NCI-H345 (cell line): ENCODE measurements at regions not wholly inside any gene's neighbourhood (a gene's known extent, or its start where the extent isn't known, plus 50 kb on each side); places are given as distances from the start of the nearest gene placed in this dataset.
A peak's percentile ranks its signal among the peaks of the same experiment; 100 is the strongest.

Experiments
- DNase-seq: peaks from one replicate; lab custom pipeline; 2025; lab: John Stamatoyannopoulos, UW

DNA sequence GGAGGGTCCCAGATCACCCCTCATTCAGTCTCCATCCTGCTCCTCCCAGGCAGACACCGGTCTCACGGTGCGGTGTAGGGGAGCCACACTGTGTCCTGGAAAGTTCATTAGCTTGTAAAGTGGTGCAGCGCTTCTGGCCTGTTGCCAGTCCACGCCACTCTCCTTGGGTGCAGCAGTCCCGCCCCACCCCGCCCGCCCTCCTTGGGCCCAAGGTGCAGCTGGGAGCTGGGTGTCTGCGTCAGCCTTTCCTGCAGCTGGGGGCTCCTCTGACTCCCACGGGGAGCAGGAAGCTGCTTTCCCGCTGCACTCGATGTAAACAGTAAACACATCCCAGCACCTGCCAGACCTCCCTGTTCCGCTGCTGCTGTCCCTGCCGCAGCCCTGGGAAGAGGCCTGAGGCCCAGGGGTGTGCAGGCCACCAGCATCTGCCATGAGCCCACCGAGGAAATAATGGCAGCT is 53.8 kb upstream of the ASB18 start:
- DNase-seq = peak; percentile 76

DNA sequence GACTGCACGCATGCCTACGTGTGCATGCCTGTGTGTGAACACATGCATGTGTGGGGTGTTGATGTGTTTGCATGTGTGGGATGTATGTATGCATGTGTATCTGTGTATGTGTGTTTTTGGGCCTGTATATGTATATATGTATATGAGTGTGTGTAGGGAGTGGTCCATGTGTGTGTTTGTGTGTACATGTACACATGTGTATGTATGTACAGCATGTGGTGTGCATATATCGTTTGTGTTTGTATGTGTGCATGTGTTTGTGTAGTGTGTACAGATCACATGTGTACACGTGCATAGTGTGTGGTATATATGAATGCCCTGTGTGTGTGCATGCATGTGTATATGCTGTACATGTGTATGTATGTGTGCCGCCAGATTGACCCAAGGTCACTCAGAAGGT is 54.2 kb upstream of the ASB18 start:
- no peak for DNase-seq

DNA sequence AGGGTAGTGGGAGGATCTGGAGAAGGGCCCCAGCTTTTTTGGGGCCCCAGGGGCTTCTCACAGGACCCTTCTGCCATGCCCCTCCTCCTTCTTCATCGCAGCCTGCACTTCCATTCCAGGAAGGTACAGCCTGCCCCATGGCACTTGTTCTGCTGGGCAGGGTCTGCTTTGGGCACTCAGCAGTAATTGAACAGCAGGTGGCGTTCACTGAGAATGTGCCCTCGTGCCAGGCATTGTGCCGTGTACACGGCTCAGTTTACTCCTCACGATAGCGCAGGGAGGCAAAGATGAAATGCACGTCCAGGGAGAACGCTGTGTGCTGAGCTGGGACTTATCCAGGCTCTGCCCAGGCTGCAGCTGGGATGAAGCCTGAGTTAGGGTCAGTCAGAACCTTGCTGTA is 54.8 kb upstream of the ASB18 start:
- no peak for DNase-seq

DNA sequence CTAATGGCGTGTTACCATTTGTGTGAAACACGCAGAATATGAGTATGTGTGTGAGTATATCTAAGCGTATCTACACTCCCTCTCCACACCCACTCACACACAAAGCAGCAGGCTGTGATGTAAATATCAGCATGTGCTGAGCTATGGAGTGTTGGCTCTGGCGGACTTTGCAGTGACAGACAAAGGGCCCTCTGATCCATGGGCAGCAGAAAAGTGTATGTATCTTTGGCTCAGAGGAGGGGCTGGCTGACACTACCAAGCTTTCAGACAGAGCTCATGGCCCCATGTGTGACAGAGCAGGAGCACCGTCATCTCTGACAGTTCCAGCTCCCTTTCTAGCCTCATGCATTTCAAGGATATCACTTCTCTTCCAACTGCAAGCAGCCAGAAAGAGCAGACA is 57.2 kb upstream of the ASB18 start:
- DNase-seq = no peak

DNA sequence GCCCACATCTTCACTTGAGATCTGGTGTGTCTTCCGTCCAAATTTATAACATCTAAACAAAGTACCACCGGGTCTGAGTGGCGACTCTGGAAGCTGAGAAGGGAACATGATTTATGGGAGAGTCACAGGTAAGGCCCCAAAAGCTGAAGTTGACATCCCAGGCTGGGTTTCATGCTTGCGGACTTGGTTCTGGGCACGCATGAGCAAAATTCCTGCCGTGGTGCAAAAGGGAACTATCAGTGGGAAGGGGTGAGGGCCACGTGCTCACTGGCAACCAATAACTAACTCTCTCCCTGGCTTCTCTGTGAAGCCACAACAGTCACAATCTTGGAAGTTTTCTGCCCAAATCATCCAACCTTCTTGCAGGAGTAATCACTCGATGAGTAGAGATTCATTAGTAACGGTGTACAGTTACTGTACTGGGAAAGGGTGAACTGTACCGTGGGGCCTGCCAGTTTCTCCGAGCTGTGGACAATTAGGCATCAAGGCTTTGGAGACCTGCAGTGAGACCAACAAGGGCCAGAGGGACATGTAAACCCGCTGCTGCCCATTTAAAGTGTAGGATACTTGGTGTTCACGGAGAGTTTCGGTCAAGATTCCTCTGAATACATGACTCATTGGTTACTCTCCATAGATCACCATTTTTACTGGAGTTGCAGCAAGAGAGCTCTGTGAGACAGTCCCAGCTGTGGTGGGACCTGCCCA is 69.4 kb upstream of the ASB18 start:
- no peak for DNase-seq

DNA sequence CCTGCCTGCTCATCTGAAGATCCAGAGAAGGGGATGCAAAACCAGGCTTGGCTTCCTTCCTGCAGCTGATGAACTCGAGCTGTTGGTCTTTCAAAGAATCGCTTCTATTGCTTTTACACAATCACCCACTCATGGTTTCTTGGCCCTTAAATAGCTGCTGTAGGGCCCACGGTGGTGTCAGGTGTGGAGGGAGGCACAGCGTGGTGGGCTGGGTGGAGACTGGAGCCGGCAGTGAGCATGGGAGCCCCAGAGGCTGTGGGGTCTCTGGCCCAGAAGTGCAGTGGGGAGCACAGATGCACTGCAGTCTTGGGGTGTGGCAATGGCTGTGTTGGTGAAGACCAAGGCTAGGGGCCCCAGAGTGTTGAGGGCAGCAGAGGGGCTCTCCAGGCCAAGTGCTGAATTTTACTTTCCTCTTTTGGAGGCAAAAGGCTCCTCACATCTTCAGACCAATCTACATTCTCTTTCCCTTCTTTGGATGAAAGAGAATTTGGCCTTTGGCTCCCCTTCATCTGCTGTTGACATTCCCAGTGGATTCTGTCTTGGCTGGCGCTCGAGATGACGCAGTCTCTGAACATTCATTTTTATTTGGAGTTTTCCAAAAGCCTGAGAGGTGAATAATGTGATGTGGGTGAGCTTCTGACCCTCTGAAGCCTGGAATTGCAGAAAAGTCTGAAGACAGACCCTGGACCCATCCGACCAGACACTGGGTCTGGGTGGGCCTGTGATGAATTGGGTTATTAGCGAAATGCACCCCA is 70.1 kb upstream of the ASB18 start:
- DNase-seq = no peak

DNA sequence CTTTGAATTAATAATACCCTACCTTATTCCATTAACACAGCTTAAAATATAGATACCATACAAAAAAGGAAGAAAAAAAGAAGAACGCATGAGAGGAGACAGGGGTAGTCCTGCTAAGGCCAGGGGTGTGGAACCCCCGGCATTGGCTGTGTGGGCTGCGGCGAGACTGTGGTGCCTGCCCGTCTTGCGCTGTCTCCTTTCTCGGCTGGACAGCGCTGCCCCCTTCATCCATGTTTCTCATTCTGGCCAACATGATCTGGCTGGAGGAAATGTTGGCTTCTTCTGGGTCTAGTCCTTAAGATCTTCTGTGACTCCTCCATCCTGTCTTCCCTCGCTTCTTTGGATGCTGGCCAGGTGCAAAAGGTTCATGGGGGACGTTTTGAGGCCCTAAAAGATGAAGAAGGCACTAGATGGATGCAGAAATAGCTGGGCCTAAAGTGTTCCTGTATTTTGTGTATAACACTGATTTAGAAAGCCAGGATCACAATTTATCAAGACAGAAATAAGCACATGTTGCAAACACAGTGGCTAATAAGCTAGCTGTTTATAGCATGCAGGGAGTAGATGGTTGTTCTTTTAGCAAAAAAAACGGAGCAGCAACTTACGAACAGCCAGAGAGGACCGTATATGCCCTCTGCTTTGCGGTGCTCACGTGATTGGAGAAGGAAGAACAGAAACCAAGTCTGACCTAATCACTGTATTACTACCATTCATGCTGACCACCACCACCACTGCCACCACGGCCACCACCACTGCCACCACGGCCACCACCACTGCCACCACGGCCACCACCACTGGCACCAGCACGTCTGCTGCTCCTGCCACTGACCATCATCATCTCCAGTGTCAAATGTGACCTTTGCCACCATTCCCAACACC is 71.7 kb upstream of the ASB18 start:
- DNase-seq = no peak

DNA sequence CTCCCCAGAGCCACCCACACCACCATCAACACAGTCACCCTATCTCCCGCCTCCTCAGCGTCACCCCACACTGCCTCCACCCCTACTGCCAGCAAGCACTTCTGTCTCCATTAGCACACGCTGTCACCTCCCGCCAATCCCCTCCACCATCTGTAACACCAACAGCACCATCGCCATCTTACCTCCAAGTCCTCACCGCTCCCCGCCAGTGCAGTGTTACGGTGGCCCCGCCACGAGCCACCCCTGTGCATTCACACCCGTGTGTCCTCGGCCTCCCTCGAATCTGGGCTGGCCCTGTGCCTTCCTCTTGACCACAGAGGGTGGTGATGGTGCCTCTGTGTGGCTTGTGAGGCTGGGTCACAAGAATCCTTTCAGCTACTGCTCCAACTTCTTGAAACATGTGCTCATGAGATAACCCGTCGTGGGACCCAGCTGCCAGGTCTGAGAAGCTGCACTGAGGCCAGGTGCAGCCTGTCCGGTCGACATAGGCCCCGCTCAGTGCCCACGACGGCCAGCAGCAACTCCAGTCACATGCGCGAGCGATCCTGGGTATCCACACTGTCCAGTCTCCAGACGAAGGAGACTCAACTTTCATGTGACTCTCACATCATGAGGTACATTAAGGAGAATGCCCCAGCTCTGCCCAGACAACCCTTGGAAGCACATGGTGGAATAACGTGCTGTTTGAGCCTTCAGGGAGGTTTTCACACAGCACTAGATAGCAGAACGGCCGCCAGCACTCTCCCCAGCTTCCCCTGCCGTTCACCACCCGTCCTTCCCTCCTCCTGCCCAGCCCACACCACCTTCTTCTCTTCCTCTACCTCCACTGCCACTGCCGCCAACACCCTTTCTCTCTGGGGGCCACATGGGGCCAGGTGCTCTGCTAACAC is 72.6 kb upstream of the ASB18 start:
- no peak for DNase-seq

DNA sequence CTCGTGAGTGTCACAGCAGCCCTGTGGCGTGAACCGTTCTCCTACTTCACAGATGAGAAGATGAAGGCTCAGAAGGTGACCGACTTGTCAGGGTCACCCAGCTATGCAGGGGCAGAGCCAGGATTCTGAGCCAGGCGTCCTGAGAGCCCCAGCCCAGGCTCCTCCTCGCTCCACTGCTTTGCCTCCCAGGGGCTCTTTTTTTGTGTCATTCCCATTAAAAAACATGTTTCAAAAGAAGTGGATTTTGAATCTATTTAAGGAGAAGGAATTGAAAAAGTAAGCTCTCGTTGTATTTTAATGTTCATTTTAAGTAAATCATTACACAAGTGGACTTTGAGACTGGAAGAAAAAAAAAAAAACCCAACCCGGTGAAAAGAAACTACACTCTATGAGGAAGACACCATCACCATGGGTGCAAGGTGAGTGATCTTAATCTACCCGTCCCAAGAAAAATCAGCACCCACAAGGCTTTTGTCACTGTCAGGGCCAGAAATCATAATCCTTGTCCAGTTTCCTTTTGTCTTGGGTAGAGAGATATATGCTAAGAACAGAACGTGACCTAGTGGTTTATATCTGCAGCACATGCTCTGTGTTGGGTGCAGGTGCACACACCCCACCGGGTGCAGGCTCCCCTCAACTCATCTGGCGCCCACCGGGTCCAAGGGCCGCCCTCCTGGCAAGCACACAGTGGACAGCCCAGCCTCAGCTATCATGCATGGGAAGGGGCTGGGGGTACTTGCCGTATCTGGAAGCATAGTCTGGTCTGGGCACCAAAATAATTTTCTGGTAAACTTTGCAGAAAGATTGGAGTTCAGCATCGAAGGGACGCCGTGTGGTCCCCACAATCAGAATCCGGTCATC is 73.5 kb upstream of the ASB18 start:
- no peak for DNase-seq

DNA sequence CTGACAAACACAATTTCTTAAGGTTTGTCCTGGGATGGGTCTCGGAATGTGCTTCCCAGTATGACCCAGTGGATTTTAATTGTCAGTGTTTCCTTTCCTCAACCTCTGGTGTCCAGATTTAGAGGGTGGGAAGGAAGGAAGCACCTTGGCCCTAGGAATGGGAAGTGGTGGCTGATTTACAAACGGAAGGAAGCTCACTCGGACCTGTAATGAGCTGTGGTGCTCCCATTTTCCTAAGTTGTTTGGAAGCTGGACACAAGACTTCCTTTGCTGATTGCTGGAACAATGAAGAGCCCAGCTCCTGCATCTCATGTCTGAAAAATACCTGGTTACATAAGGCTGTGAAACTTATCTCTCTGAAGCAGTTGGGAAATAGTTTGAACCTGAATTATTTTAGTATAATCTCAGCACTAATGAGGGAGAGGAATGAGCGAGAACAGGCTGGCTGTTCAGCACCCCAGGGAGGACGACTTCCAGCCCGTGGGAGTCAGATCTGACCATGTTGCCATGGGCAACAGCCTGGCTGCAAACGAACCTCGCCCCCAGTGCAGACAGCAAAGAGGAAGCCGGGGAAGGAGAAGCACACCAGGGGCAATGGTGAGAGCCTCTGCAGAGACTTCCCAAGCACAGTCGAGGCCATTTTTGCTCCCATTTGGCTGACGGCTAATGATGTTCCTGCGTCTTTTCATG is 74.4 kb upstream of the ASB18 start:
- peak; percentile 40 for DNase-seq

DNA sequence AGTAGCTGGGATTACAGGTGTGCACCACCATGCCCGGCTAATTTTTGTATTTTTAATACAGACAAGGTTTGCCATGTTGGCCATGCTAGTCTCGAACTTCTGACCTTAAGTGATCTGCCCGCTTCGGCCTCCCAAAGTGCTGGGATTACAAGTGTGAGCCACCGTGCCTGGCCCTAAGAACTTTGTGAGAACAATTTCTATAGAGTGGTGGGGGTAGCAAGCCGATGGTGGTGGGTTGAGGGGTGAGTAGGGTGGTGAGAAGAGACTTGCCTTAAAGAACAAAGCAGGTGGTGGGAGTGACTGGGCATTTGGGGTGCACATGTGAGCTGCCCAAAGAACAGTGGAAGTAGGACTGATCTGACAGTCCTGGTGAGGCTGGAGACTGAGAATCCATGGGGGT is 76.0 kb upstream of the ASB18 start:
- DNase-seq = no peak

DNA sequence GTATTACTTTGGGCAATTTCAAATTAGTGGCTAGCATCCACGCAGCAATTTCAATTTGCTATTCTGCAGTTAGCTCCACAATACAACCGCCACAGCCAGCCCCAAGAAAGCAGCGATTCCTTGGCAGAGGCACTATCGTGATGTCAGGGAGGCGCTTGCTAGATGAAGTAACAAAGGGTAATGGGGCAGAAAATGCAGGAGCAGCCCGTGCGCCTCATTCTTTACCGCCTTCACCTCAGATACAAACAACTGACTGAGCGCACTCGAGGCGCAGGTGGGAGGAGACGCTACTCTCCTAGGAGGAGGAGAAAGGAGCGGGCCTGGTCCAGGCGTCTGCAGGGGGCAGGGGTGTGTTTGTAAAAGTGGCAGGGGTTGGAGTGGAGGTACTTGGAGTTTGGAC is 76.9 kb upstream of the ASB18 start:
- DNase-seq = no peak

DNA sequence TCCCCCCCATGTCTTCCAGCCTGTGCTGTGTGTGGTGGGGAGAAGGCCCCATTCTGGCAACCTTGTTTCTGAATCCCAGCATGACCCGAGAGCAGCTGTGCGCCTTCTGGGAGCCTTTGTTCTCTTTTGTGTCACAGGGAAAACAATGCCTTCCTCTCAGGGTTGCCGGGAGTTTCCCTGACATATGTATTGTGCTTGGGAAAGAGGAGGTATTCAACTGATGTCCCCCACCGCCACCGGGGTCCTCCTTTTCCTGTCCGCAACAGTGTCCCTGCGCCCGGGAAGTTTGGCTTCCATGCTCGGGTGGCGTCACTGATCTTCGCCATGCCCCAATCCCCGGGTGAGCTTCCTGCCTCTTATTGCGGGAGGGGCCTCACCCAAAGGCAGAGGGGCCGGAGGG is 77.5 kb upstream of the ASB18 start:
- peak; percentile 42 for DNase-seq

DNA sequence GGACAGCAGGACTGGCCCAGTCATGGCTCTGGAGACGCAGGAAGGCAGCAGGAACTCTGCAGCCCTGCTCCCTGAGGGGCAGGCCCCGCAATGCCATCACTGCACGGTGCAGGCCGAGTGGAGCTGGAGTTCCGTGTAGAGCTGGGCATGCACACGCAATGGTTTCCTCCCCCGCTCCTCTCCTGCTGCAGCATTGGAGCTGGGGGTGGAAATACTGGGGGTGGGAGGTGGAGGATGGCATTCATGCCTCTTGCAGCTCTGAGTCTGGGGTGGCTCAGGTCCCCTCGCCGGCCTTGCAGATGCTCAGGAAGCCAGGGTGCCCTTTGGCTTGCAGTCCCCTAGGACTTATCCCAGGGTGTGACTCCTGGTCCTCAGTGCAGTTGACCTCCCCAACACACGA is 78.3 kb upstream of the ASB18 start:
- no peak for DNase-seq

DNA sequence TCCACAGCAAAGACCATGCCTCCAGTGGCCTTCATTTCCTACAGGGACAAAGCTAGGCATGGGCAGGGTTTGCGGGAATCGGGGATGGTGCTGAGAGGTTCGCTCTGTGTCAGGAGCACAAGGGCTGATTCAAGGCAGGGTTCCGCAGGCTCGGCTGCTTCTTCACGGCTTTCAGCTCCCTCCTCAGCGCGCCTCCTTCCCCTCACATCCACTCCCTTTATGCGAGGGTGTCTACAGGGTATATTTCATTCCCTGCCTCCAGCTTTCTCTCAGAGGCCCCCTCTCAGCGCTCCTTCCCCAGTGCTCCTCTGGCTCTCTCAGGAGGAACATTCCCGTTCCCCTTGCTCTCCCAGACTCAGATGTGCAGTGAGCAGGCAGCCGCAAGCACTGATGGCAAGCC is 78.7 kb upstream of the ASB18 start:
- DNase-seq = no peak

DNA sequence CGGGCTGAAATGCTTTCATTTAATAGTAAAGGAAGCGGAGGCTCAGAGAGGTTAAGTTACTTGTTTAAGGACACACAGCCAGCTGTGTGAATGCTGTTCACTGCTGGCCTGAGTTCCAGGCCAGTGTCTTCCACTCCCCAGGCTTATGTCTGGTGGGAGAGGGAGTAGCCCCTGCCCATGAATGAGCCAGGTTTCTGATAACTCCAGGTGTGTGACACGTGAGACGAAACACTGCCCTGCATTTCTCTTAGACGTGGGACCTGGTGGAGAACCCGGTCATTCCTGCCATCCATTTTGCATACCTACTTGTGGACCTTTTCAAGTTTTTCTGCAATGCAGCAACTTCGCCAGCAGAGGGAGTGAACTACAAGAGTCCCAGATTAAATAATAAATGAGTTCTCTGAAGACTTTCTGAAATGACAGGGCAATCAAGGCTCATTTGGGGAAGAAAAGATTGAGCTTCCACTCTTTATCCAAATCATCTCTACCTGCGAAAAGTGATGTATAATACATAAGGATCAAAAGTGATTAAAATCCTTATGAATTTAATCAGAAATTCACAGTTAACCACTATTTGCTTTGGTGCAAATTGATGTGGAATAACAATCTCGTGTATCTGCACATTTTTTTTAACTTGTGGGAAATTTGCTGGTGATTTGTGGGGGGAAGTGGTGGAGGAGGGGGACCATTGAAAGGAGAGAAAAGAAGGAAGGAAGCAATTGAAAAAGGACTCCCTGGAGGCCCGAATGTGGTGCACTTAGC is 79.4 kb upstream of the ASB18 start:
- peak; percentile 74 for DNase-seq

DNA sequence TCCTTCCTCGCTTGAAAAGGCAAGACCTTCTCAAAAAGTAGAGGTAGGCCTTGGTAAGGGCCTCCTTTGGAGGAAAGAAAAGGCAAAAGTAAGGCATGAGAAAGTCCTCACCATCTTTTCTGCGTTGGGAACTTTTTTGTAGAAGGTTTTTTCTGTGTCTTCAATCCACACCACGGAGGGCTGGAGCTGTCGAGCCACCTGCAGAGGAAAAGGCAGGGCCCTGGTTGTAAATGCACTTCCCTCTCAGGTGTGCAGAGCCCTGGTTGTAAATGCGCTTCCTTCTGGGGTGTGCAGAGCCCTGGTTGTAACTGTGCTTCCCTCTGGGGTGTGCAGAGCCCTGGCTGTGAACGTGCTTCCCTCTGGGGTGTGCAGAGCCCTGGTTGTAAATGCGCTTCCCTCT is 80.2 kb upstream of the ASB18 start:
- DNase-seq = no peak

DNA sequence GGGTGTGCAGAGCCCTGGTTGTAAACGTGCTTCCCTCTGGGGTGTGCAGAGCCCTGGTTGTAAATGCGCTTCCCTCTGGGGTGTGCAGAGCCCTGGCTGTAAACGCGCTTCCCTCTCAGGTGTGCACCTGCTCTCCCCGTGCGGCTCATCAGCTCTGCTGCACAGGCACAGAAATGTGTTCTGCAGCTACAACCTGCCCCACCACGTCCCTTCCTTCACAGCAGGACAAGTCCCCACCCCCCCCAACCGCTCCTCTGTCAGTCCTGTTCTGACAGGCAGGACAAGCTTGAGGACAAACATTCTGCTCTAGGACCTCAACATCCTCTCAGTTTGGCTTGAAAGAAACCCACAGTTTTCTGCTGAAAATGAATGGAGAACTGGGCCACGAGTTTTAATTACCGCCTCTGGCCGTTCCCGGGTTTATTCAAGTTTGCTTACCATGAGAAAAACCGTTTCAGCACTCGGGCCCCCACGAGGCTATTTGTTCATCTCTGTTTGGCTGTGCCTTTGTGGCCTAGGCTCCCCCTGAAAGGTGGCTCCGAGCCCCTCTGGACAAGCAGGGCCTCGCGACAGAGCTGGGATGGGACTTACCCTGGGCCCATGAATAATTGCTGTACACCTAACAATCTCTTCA is 81.0 kb upstream of the ASB18 start:
- no peak for DNase-seq

DNA sequence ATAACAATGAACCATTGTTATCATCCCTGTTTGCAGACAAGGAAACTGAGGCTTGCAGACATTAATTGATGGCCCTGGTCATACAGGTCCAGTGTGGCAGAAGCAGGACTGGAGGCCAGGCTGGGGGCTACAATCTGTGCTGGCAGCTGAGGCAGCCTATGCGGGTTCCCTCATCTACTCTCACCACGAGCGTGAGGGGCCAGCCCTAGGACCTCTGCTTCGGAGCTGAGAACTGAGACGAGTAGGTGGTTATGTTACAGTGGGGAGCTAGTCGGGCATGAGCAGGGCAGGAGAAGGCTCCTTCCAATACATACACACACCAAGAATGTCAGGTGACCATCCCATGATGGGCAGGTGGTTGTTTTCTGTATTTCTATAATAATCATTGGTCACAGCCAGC is 82.2 kb upstream of the ASB18 start:
- DNase-seq = no peak
